Osteoblast (primary cell): ENCODE measurements at regions not wholly inside any gene's neighbourhood (a gene's known extent, or its start where the extent isn't known, plus 50 kb on each side); places are given as distances from the start of the nearest gene placed in this dataset.

Source experiments
- DNase-seq: peaks from one replicate; pipeline ENCODE4 v3.0.0; 2011; ENCODE audit warnings: low spot score, mixed read lengths; ENCODE audit not compliant: insufficient read length; ENCODE audit errors: missing footprints
- H2AFZ ChIP-seq: 2 replicates; pipeline ENCODE4 v1.6.0; 2011; ENCODE audit warnings: mild to moderate bottlenecking, low read length
- H3K27ac ChIP-seq: 2 replicates; pipeline ENCODE4 v1.5.1; 2011; ENCODE audit warnings: mild to moderate bottlenecking, low read depth, low read length, moderate library complexity
- H3K27me3 ChIP-seq: 2 replicates; pipeline ENCODE4 v1.6.0; 2012; ENCODE audit warnings: mild to moderate bottlenecking, control low read depth, inconsistent platforms, low read length, moderate library complexity; ENCODE audit not compliant: insufficient read depth
- H3K36me3 ChIP-seq: 2 replicates; pipeline ENCODE4 v1.5.1; 2011; ENCODE audit warnings: mild to moderate bottlenecking, low read length, control low read depth, moderate library complexity; ENCODE audit not compliant: insufficient read depth
- H3K4me1 ChIP-seq: 2 replicates; pipeline ENCODE4 v1.5.1; 2011; ENCODE audit warnings: mild to moderate bottlenecking, low read length, control low read depth, moderate library complexity; ENCODE audit not compliant: insufficient read depth
- H3K4me2 ChIP-seq: 2 replicates; pipeline ENCODE4 v1.6.0; 2011; ENCODE audit warnings: mild to moderate bottlenecking, low read length; ENCODE audit not compliant: insufficient read depth
- H3K4me3 ChIP-seq: fragments of 200-600 bp; sonication (generic); 3 replicates; pipeline ENCODE4 v1.5.1; 2012; ENCODE audit warnings: mild to moderate bottlenecking, low read length, inconsistent platforms; ENCODE audit not compliant: insufficient read depth
- H3K79me2 ChIP-seq: 2 replicates; pipeline ENCODE4 v1.6.0; 2012; ENCODE audit warnings: mild to moderate bottlenecking, low read length, control low read depth, inconsistent platforms; ENCODE audit not compliant: insufficient read depth
- H3K9me3 ChIP-seq: 2 replicates; pipeline ENCODE4 v1.5.1; 2011; ENCODE audit warnings: low read depth, low read length, control low read depth
- H4K20me1 ChIP-seq: 2 replicates; pipeline ENCODE4 v1.6.0; 2012; ENCODE audit warnings: mild to moderate bottlenecking, low read length, control low read depth; ENCODE audit not compliant: insufficient read depth
- CTCF ChIP-seq: IDR thresholded peaks from 2 replicates; pipeline ENCODE4 v1.5.1; 2011; ENCODE audit warnings: mild to moderate bottlenecking, low read depth, low read length, moderate library complexity; ENCODE audit errors: extremely low read depth

DNA sequence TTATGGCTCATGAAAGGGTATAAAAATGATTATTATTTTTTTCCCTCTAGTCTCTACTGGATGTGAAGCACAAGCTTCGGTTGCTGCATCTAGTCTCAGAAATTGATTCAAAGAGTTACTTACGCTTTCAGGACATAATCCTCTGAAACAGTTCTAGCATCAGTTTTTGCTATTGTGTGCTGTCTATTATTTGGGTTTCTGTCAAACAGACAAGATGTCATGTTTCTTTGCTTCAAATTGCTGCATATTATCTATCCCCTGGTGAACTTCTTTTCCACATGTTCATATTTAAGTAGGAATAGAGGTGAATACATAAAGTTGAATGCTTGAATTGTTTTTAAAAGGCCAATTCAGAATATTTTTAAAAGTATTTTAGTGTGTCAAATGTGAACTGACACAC is 161.6 kb upstream of the GBE1 start:
- no peak overlapping the region for H3K27ac ChIP-seq
- H3K4me1 ChIP-seq: no peaks in the 10 kb centered on the region
- H4K20me1 ChIP-seq: no peaks in the 10 kb centered on the region
- no peak for TF ChIP-seq CTCF
- H3K36me3 ChIP-seq: no peaks in the 10 kb centered on the region
- no peaks in the 10 kb centered on the region for H3K79me2 ChIP-seq
- H3K4me2 ChIP-seq: no peak overlapping the region
- H2AFZ ChIP-seq: no peak overlapping the region
- no peak overlapping the region for H3K4me3 ChIP-seq
- H3K9me3 ChIP-seq: no peaks in the 10 kb centered on the region
- DNase-seq: no peak
- H3K27me3 ChIP-seq: no peaks in the 10 kb centered on the region

DNA sequence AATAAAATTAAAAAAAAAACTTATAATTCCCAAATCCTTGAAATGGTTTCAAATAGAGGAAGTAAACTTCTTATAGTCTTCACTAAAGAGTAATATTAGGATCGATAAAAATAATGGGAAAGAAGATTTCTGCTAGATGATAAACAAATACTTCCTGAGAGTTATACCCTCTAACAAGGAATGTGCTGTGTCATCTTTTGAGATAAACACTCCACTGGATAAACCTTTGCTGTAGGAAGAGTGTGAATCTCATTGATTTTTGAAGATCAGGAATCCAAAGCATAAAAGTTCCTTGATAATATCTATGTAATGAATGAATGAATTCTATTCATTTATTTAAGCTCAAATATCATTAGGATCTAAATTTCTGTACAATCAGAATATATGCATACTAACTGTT is 161.0 kb upstream of the GBE1 start:
- no peak for DNase-seq
- no peaks in the 10 kb centered on the region for H4K20me1 ChIP-seq
- H3K9me3 ChIP-seq: no peaks in the 10 kb centered on the region
- H3K4me1 ChIP-seq: no peaks in the 10 kb centered on the region
- H3K27ac ChIP-seq: no peak overlapping the region
- TF ChIP-seq CTCF: no peak
- no peaks in the 10 kb centered on the region for H3K27me3 ChIP-seq
- H3K79me2 ChIP-seq: no peaks in the 10 kb centered on the region
- no peak overlapping the region for H2AFZ ChIP-seq
- no peak overlapping the region for H3K4me2 ChIP-seq
- no peak overlapping the region for H3K4me3 ChIP-seq
- no peaks in the 10 kb centered on the region for H3K36me3 ChIP-seq

DNA sequence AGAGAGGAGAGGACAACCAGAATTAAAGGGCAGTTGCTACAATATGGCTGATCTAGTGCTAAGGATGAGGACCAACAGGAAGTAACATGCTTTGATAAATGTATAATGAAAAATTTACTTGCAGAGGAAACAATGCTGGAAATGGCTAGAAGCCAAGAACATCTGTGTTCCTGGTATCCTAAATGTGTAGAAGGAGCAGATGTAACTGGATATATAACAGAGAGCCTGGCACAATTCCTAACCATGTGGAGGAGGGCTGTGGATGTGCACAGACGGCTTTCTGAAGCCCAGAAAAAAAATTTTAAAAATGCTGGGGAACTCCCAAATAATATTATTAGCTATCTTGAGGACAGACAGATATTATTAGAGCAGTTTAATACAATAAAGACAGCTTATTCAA is 159.4 kb upstream of the GBE1 start:
- H3K27ac ChIP-seq: no peak overlapping the region
- no peak for DNase-seq
- no peak for TF ChIP-seq CTCF
- H3K79me2 ChIP-seq: no peaks in the 10 kb centered on the region
- no peaks in the 10 kb centered on the region for H3K36me3 ChIP-seq
- no peaks in the 10 kb centered on the region for H4K20me1 ChIP-seq
- no peak overlapping the region for H3K4me2 ChIP-seq
- no peaks in the 10 kb centered on the region for H3K27me3 ChIP-seq
- no peaks in the 10 kb centered on the region for H3K4me1 ChIP-seq
- no peak overlapping the region for H2AFZ ChIP-seq
- H3K4me3 ChIP-seq: no peak overlapping the region
- H3K9me3 ChIP-seq: no peaks in the 10 kb centered on the region

DNA sequence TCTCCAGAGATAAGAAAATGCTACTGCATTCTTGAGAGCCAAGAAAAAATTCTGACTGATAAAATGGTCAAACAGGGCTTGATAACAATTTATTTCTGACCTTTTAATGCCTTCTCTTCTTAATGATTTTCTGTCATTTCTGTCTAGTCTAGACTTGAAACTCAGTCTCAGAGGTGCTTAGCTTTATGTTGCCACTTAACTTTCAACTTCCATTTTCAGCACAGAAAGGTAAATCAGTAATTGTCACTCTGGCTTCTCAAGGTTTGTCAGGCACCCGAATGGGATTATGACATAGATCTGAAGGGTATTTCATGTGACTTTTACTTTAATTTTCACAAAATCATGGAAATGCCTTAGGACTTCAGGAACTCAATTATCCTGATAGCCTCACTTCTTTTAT is 155.4 kb upstream of the GBE1 start:
- H3K36me3 ChIP-seq: no peaks in the 10 kb centered on the region
- no peak overlapping the region for H3K4me3 ChIP-seq
- H3K79me2 ChIP-seq: no peaks in the 10 kb centered on the region
- no peak overlapping the region for H3K27ac ChIP-seq
- DNase-seq: no peak
- no peak overlapping the region for H3K4me2 ChIP-seq
- H4K20me1 ChIP-seq: no peaks in the 10 kb centered on the region
- H3K4me1 ChIP-seq: no peaks in the 10 kb centered on the region
- no peak overlapping the region for H2AFZ ChIP-seq
- no peaks in the 10 kb centered on the region for H3K27me3 ChIP-seq
- no peak for TF ChIP-seq CTCF
- H3K9me3 ChIP-seq: no peaks in the 10 kb centered on the region
